ENCODE measurements at regions not wholly inside any gene's neighbourhood (a gene's known extent, or its start where the extent isn't known, plus 50 kb on each side); places are given as distances from the start of the nearest gene placed in this dataset.
A peak's percentile ranks its signal among the peaks of the same experiment; 100 is the strongest.

DNA sequence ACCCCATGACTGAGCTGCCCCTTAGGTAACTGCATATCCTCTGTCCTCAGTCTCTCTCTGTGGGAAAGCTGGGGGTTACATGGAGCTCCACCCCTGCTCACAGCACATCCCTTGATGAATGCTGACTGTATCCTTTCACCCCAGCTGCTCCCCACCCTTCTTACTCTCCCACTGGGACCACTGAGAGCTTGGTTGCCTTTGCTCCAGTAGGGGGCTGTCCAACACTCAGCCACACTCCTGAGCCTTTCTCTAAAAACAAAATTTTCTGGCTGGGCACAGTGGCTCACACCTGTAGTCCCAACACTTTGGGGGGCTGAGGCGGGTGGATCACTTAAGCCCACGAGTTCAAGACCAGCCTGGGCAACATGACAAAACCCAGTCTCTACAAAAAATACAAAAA is 55.4 kb upstream of the EPCAM start:
- H3K36me3 ChIP-seq (ENCODE audit: control insufficient read depth in 2 of 2, insufficient read depth in 2 of 2, low read length in 1 of 2) = no peaks in the 10 kb centered on the region
- 72% methylated on average over 2 of the region's 2 CpGs for WGBS (ENCODE audit: insufficient coverage, insufficient replicate concordance, low lambda C conversion rate, missing lambda C conversion rate)
- in situ Hi-C loops (cut with MboI) (loop anchor here (5.0 kb wide), 1 partner anchor 396 kb away; the partner anchor contains the start of gene MCFD2), intact Hi-C loops (cut with micrococcal nuclease; ENCODE audit: unreplicated experiment) (no loop called here)
- no peak overlapping the region for H3K27ac ChIP-seq (ENCODE audit: control insufficient read depth, insufficient read depth)
- POLR2A ChIA-PET = interaction anchor here (0.5 to 5.8 kb wide), 7 partner anchors 8 to 330 kb away, joined by 3 to 82 read pairs (median 4); no protein-coding TSS in a partner anchor
- CTCF ChIA-PET = interaction anchor here (0.9 to 9.8 kb wide), 15 partner anchors 10 to 397 kb away, joined by 3 to 120 read pairs (median 6); partner anchors contain the start of gene MCFD2
- RAD21 ChIA-PET (ENCODE audit: unreplicated experiment) = interaction anchor here (0.9 to 8.2 kb wide), 17 partner anchors 8 to 745 kb away, joined by 3 to 129 read pairs (median 5); no protein-coding TSS in a partner anchor
- TF ChIP-seq, protein P1, sequence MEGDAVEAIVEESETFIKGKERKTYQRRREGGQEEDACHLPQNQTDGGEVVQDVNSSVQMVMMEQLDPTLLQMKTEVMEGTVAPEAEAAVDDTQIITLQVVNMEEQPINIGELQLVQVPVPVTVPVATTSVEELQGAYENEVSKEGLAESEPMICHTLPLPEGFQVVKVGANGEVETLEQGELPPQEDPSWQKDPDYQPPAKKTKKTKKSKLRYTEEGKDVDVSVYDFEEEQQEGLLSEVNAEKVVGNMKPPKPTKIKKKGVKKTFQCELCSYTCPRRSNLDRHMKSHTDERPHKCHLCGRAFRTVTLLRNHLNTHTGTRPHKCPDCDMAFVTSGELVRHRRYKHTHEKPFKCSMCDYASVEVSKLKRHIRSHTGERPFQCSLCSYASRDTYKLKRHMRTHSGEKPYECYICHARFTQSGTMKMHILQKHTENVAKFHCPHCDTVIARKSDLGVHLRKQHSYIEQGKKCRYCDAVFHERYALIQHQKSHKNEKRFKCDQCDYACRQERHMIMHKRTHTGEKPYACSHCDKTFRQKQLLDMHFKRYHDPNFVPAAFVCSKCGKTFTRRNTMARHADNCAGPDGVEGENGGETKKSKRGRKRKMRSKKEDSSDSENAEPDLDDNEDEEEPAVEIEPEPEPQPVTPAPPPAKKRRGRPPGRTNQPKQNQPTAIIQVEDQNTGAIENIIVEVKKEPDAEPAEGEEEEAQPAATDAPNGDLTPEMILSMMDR (IDR thresholded peaks at IDR 0.05 in 2 of 3, conservative IDR thresholded peaks at IDR 0.05 in 1 of 3; ENCODE audit: control insufficient read depth in 2 of 3, extremely low read depth in 1 of 3, insufficient read depth in 1 of 3, low read depth in 3 of 3, low read length in 3 of 3) = peak in 2 of 3 experiments; percentile 4 to 9; a peak in 1 of 6 replicates
- no peak for TF ChIP-seq TCF12 (IDR thresholded peaks at IDR 0.05; ENCODE audit: low read depth, low read length)
- H3K79me2 ChIP-seq (ENCODE audit: control insufficient read depth, insufficient read depth, low read length) = no peaks in the 10 kb centered on the region
- no peak for FAIRE-seq
- no peak for ATAC-seq
- no peak overlapping the region for H2AFZ ChIP-seq (ENCODE audit: control insufficient read depth, low read depth, low read length)
- H3K4me3 ChIP-seq = no peak overlapping the region
- H3K4me1 ChIP-seq (ENCODE audit: control insufficient read depth, insufficient read depth, low read length) = peaks cover 36% of the 10 kb centered on the region
- BruUV-seq (replicated peaks) = no TSS peak
- H3K4me2 ChIP-seq (ENCODE audit: control insufficient read depth, insufficient read depth) = no peak overlapping the region
- H4K20me1 ChIP-seq (ENCODE audit: control insufficient read depth, insufficient read depth) = no peaks in the 10 kb centered on the region
- no peaks in the 10 kb centered on the region for H3K27me3 ChIP-seq (replicated peaks in 1 of 2; ENCODE audit: control insufficient read depth in 2 of 2, insufficient read depth in 2 of 2, low read length in 1 of 2)
- SMC1A ChIA-PET (ENCODE audit: uncharacterized antibody, unreplicated experiment) = interaction anchor here (0.6 to 9.9 kb wide), 13 partner anchors 9 to 323 kb away, joined by 3 to 145 read pairs (median 3); no protein-coding TSS in a partner anchor
- DNase-seq (ENCODE audit: low read depth, low spot score) = no peak
- no peak overlapping the region for H3K9ac ChIP-seq (ENCODE audit: control insufficient read depth, insufficient read depth, low read length)
- H3K9me3 ChIP-seq (replicated peaks; ENCODE audit: control insufficient read depth, insufficient read depth, low read length) = no peaks in the 10 kb centered on the region

DNA sequence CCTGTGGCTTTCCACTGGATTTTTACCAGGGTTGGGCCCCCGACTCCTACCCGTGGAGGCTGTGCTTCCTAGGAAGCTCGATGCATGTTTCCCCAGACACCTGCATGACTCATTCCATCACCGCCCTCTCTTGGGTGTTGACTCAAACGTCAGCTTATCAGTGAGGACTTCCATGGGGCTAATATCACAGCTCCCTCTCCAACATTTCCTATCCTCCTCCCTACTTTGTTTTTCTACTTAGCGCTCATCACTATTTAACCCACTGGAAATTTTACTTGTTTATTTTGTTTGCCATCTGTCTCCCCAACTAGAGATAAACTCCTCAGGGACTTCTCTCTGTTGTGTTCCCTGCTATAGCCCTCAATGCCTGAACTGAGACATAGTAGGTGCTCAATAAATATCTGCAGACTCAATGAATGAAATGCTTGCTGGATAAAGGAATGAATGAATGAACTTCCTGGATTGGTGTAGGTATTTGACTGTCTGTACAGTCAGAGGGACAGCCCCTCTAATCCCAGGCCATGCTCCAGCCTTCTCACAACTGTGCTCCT is 55.9 kb upstream of the EPCAM start:
- SMC1A ChIA-PET (ENCODE audit: uncharacterized antibody, unreplicated experiment) = interaction anchor here (0.7 to 9.9 kb wide), 14 partner anchors 10 to 1600 kb away, joined by 3 to 145 read pairs (median 4); no protein-coding TSS in a partner anchor
- Histone ChIP-seq H3K4me2 (ENCODE audit: control insufficient read depth, insufficient read depth) (no peak overlapping the region), H3K9ac (ENCODE audit: control insufficient read depth, insufficient read depth, low read length) (no peak overlapping the region), H3K36me3 (ENCODE audit: control insufficient read depth in 2 of 2, insufficient read depth in 2 of 2, low read length in 1 of 2) (no peaks in the 10 kb centered on the region), H4K20me1 (ENCODE audit: control insufficient read depth, insufficient read depth) (no peaks in the 10 kb centered on the region), H2AFZ (ENCODE audit: control insufficient read depth, low read depth, low read length) (no peak overlapping the region), H3K27ac (ENCODE audit: control insufficient read depth, insufficient read depth) (no peak overlapping the region), H3K27me3 (replicated peaks in 1 of 2; ENCODE audit: control insufficient read depth in 2 of 2, insufficient read depth in 2 of 2, low read length in 1 of 2) (no peaks in the 10 kb centered on the region), H3K4me1 (ENCODE audit: control insufficient read depth, insufficient read depth, low read length) (peaks cover 41% of the 10 kb centered on the region), H3K79me2 (ENCODE audit: control insufficient read depth, insufficient read depth, low read length) (no peaks in the 10 kb centered on the region), H3K9me3 (replicated peaks; ENCODE audit: control insufficient read depth, insufficient read depth, low read length) (no peaks in the 10 kb centered on the region), H3K4me3 (no peak overlapping the region)
- intact Hi-C loops (cut with micrococcal nuclease; ENCODE audit: unreplicated experiment) (no loop called here), in situ Hi-C loops (cut with MboI) (loop anchor here (5.0 kb wide), 1 partner anchor 396 kb away; the partner anchor contains the start of gene MCFD2)
- DNase-seq (ENCODE audit: low read depth, low spot score) = no peak
- 34% methylated on average over 6 of the region's 6 CpGs for WGBS (ENCODE audit: insufficient coverage, insufficient replicate concordance, low lambda C conversion rate, missing lambda C conversion rate)
- POLR2A ChIA-PET = interaction anchor here (0.5 to 5.8 kb wide), 8 partner anchors 8 to 330 kb away, joined by 3 to 82 read pairs (median 4); no protein-coding TSS in a partner anchor
- RAD21 ChIA-PET (ENCODE audit: unreplicated experiment) = interaction anchor here (0.9 to 8.2 kb wide), 20 partner anchors 9 to 744 kb away, joined by 3 to 129 read pairs (median 5); no protein-coding TSS in a partner anchor
- ATAC-seq = no peak
- no TSS peak for BruUV-seq (replicated peaks)
- CTCF ChIA-PET = interaction anchor here (0.6 to 9.8 kb wide), 20 partner anchors 9 to 454 kb away, joined by 3 to 120 read pairs (median 4); partner anchors contain the start of gene MCFD2
- no peak for FAIRE-seq
- TF ChIP-seq KDM1A (IDR thresholded peaks at IDR 0.05; ENCODE audit: borderline replicate concordance) = no peak
- no peak for TF ChIP-seq SMARCA5 (IDR thresholded peaks at IDR 0.05)
- TF ChIP-seq ETV6 (conservative IDR thresholded peaks at IDR 0.05 in 1 of 2, IDR thresholded peaks at IDR 0.05 in 1 of 2; ENCODE audit: borderline replicate concordance in 1 of 2, low read depth in 1 of 2) = no peak
- no peak for TF ChIP-seq SRF (IDR thresholded peaks at IDR 0.05; ENCODE audit: low read depth in 2 of 2, low read length in 2 of 2)
- peak; percentile 28; the same call in 1 of the 2 replicates for TF ChIP-seq JUNB (IDR thresholded peaks at IDR 0.05)
- TF ChIP-seq, protein P2, sequence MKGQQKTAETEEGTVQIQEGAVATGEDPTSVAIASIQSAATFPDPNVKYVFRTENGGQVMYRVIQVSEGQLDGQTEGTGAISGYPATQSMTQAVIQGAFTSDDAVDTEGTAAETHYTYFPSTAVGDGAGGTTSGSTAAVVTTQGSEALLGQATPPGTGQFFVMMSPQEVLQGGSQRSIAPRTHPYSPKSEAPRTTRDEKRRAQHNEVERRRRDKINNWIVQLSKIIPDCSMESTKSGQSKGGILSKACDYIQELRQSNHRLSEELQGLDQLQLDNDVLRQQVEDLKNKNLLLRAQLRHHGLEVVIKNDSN (IDR thresholded peaks at IDR 0.05; ENCODE audit: borderline replicate concordance, extremely low read length, insufficient read depth, low read depth, low read length) = no peak
- no peak for TF ChIP-seq SIN3A (IDR thresholded peaks at IDR 0.05; ENCODE audit: low read depth, low read length)
- TF ChIP-seq SUZ12 (IDR thresholded peaks at IDR 0.05; ENCODE audit: unreplicated experiment) = no peak
- TF ChIP-seq MTA2 (IDR thresholded peaks at IDR 0.05; ENCODE audit: low read depth) = no peak
- TF ChIP-seq LARP7 (IDR thresholded peaks at IDR 0.05) = no peak
- peak; percentile 59 for TF ChIP-seq RAD21 (IDR thresholded peaks at IDR 0.05; ENCODE audit: insufficient read depth, low read depth, low read length)
- no peak for TF ChIP-seq YY1 (IDR thresholded peaks at IDR 0.05; ENCODE audit: low read depth, low read length)

All from GM12878 (cell line).